CD4-positive, alpha-beta T cell (primary cell): ENCODE measurements at regions not wholly inside any gene's neighbourhood (a gene's known extent, or its start where the extent isn't known, plus 50 kb on each side); places are given as distances from the start of the nearest gene placed in this dataset.

Source experiments
- ATAC-seq: fragments of 200-7000 bp; cut with Tn5 transposase; one replicate; pipeline ENCODE4 v1.10.0; 2022; ENCODE audit warnings: mild to moderate bottlenecking; ENCODE audit not compliant: poor library complexity
- CTCF ChIA-PET: fragments of 350-600 bp; sonication (Branson Sonifier 250); formaldehyde crosslinking; loops from one replicate; lab custom pipeline; 2021; ENCODE audit warnings: antibody characterized with exemption, inconsistent platforms; lab: Charles Lee
- POLR2A ChIA-PET: fragments of 350-600 bp; sonication (Branson Sonifier 250); formaldehyde crosslinking; loops from one replicate; lab custom pipeline; 2021; ENCODE audit warnings: antibody characterized with exemption, inconsistent platforms; lab: Charles Lee
- DNase-seq, 14 experiments: peaks; one replicate each; pipeline ENCODE4 v3.0.0-alpha.2; 2013 to 2020; ENCODE audit warnings: mixed read lengths in 2 of 14
- H3K27ac ChIP-seq, 2 donors: one replicate each; pipeline versions ENCODE4 v1.5.1 to v1.7.0; 2013; ENCODE audit warnings: low read length in 2 of 2, low read depth in 1 of 2, mild to moderate bottlenecking in 1 of 2
- H3K27me3 ChIP-seq, 2 experiments: 1 replicate in 1 of 2; 2 replicates in 1 of 2; pipeline versions ENCODE4 v1.6.1 to v1.7.0; 2013; ENCODE audit warnings: low read length in 2 of 2, control low read depth in 1 of 2, mild to moderate bottlenecking in 1 of 2, moderate library complexity in 1 of 2; ENCODE audit not compliant: insufficient read depth in 2 of 2, control insufficient read depth in 1 of 2
- H3K36me3 ChIP-seq: one replicate; pipeline ENCODE4 v1.6.1; 2013; ENCODE audit warnings: low read length, control low read depth; ENCODE audit not compliant: insufficient read depth
- H3K4me1 ChIP-seq: one replicate; pipeline ENCODE4 v1.6.1; 2013; ENCODE audit warnings: low read length, control low read depth; ENCODE audit not compliant: insufficient read depth
- H3K4me3 ChIP-seq: one replicate; pipeline ENCODE4 v1.5.1; 2013; ENCODE audit warnings: mild to moderate bottlenecking, low read length, moderate library complexity
- H3K9me3 ChIP-seq, 2 experiments: 1 replicate in 1 of 2; 2 replicates in 1 of 2; pipeline versions ENCODE4 v1.6.1 to v1.7.0; 2013; ENCODE audit warnings: low read length in 2 of 2, mild to moderate bottlenecking in 2 of 2, control low read depth in 1 of 2, moderate library complexity in 1 of 2; ENCODE audit not compliant: control insufficient read depth in 1 of 2, insufficient read depth in 1 of 2
- H3K27ac Mint-ChIP-seq: one replicate; pipeline ENCODE4 v1.8.0; 2020; ENCODE audit warnings: mixed read lengths
- H3K27me3 Mint-ChIP-seq: one replicate; pipeline ENCODE4 v1.8.0; 2021; ENCODE audit warnings: mixed read lengths
- H3K36me3 Mint-ChIP-seq: one replicate; pipeline ENCODE4 v1.8.0; 2021; ENCODE audit warnings: low read depth, mixed read lengths
- H3K4me1 Mint-ChIP-seq: one replicate; pipeline ENCODE4 v1.8.0; 2021; ENCODE audit warnings: low read depth, mixed read lengths
- H3K4me3 Mint-ChIP-seq: one replicate; pipeline ENCODE4 v1.8.0; 2020; ENCODE audit warnings: mild to moderate bottlenecking, mixed read lengths
- H3K9me3 Mint-ChIP-seq: one replicate; pipeline ENCODE4 v1.8.0; 2020; ENCODE audit warnings: mixed read lengths
- CTCF ChIP-seq: fragments of 200-600 bp; IDR thresholded peaks from one replicate; pipeline ENCODE4 v1.8.0; 2022; ENCODE audit warnings: antibody characterized with exemption, mild to moderate bottlenecking
- intact Hi-C, 2 experiments: fragments of 100-400 bp; cut with DNase I in 1 of 2; cut with micrococcal nuclease in 1 of 2; formaldehyde crosslinking; loops; one replicate each; pipeline versions ENCODE4 v1.15.1 to v1.9.0; 2023 to 2025; cut with DNase I, micrococcal nuclease

- no peaks in the 10 kb centered on the region for H3K9me3 ChIP-seq
- Mint-ChIP-seq H3K4me1 (no peaks in the 10 kb centered on the region), H3K27ac (no peak overlapping the region), H3K27me3 (peaks cover 24% of the 10 kb centered on the region), H3K4me3 (no peak overlapping the region), H3K36me3 (no peaks in the 10 kb centered on the region), H3K9me3 (no peaks in the 10 kb centered on the region)
- ChIA-PET CTCF (no interaction called here), POLR2A (no interaction called here)
- DNase-seq = no peak
- no peak overlapping the region for H3K4me3 ChIP-seq
- no peak for TF ChIP-seq CTCF
- no peaks in the 10 kb centered on the region for H3K36me3 ChIP-seq
- H3K27me3 ChIP-seq = peaks cover 0 to 7% of the 10 kb centered on the region in 2 experiments
- no peak for ATAC-seq
- intact Hi-C loops = no loop called here
- H3K4me1 ChIP-seq = no peaks in the 10 kb centered on the region
- H3K27ac ChIP-seq = no peak overlapping the region
Observed at GRCh38 chr5:74111764-74112163, 485.8 kb downstream of the ARHGEF28 start.

GRCh38 chr5:74109344-74109743 lies 483.3 kb downstream of the ARHGEF28 start:
- intact Hi-C loops = no loop called here
- CTCF ChIA-PET = no interaction called here
- Mint-ChIP-seq H3K36me3 (no peaks in the 10 kb centered on the region), H3K4me1 (no peaks in the 10 kb centered on the region), H3K27ac (no peak overlapping the region), H3K4me3 (no peak overlapping the region), H3K9me3 (no peaks in the 10 kb centered on the region), H3K27me3 (peaks cover 31% of the 10 kb centered on the region)
- Histone ChIP-seq H3K27me3 (peaks cover 0 to 7% of the 10 kb centered on the region in 2 experiments), H3K4me1 (no peaks in the 10 kb centered on the region), H3K27ac (no peak overlapping the region), H3K36me3 (no peaks in the 10 kb centered on the region), H3K9me3 (no peaks in the 10 kb centered on the region), H3K4me3 (no peak overlapping the region)
- no peak for TF ChIP-seq CTCF
- DNase-seq (no peak), ATAC-seq (no peak)
- POLR2A ChIA-PET = no interaction called here

- no peak for ATAC-seq
- Mint-ChIP-seq H3K9me3 (no peaks in the 10 kb centered on the region), H3K27ac (no peak overlapping the region), H3K27me3 (peaks cover 29% of the 10 kb centered on the region), H3K4me1 (no peaks in the 10 kb centered on the region), H3K4me3 (no peak overlapping the region), H3K36me3 (no peaks in the 10 kb centered on the region)
- DNase-seq = no peak
- Histone ChIP-seq H3K27me3 (peaks cover 0 to 7% of the 10 kb centered on the region in 2 experiments), H3K9me3 (no peaks in the 10 kb centered on the region), H3K4me1 (no peaks in the 10 kb centered on the region), H3K27ac (no peak overlapping the region), H3K4me3 (no peak overlapping the region), H3K36me3 (no peaks in the 10 kb centered on the region)
- POLR2A ChIA-PET = no interaction called here
- CTCF ChIA-PET = no interaction called here
- intact Hi-C loops = no loop called here
- TF ChIP-seq CTCF = no peak
Observed at GRCh38 chr5:74107899-74108298, 481.9 kb downstream of the ARHGEF28 start.
